Testis (tissue), 2 donors: ENCODE measurements at regions not wholly inside any gene's neighbourhood (a gene's known extent, or its start where the extent isn't known, plus 50 kb on each side); places are given as distances from the start of the nearest gene placed in this dataset.

Experiments used
- DNase-seq: peaks from one replicate; pipeline ENCODE4 v3.0.0-alpha.2; 2019
- H3K27ac ChIP-seq, 2 donors: fragments of 200-600 bp; sonication (generic); one replicate each; pipeline ENCODE4 v1.5.1; 2019
- H3K27me3 ChIP-seq: fragments of 200-600 bp; sonication (generic); one replicate; pipeline ENCODE4 v1.5.1; 2019
- H3K36me3 ChIP-seq: fragments of 200-600 bp; sonication (generic); one replicate; pipeline ENCODE4 v1.5.1; 2017; ENCODE audit warnings: low read depth; ENCODE audit errors: missing control alignments
- H3K4me1 ChIP-seq: fragments of 200-600 bp; sonication (generic); one replicate; pipeline ENCODE4 v1.5.1; 2019
- H3K4me3 ChIP-seq, 2 donors: fragments of 200-600 bp; sonication (generic); one replicate each; pipeline ENCODE4 v1.5.1; 2017 to 2019
- H3K9me3 ChIP-seq: fragments of 200-600 bp; sonication (generic); one replicate; pipeline ENCODE4 v1.5.1; 2017
- CTCF ChIP-seq, 3 experiments: fragments of 450-650 bp in 2 of 3; fragments of 200-600 bp in 1 of 3; sonication (generic) in 1 of 3; IDR thresholded peaks; one replicate each; pipeline ENCODE4 v1.5.1; 2016 to 2019; ENCODE audit warnings: antibody characterized with exemption in 3 of 3, mild to moderate bottlenecking in 2 of 3, moderate library complexity in 1 of 3
- POLR2A ChIP-seq: fragments of 450-650 bp; IDR thresholded peaks from one replicate; pipeline ENCODE4 v1.6.1; 2017; ENCODE audit warnings: antibody characterized with exemption, mild to moderate bottlenecking, moderate library complexity
- WGBS, 2 donors: methylation state at CpG; one replicate each; pipeline ENCODE4 v1.1.5; 2018; 5-methylcytosine and 5-hydroxymethylcytosine counted together
- intact Hi-C: fragments of 100-400 bp; cut with DNase I; formaldehyde crosslinking; loops from one replicate; pipeline ENCODE4 v1.15.1; 2023; ENCODE audit warnings: low total_unique reads

GRCh38 chr16:74033441-74033995 lies 263.1 kb upstream of the PSMD7 start:
- Histone ChIP-seq H3K27ac (no peak overlapping the region), H3K9me3 (no peaks in the 10 kb centered on the region), H3K27me3 (no peaks in the 10 kb centered on the region), H3K4me3 (no peak overlapping the region), H3K36me3 (no peaks in the 10 kb centered on the region), H3K4me1 (no peaks in the 10 kb centered on the region)
- TF ChIP-seq CTCF (IDR thresholded peaks at IDR 0.05) (no peak), POLR2A (no peak)
- DNase-seq = no peak
- 41 to 48% methylated on average over 9 of the region's 9 CpGs for WGBS, 2 donors
- intact Hi-C loops = no loop called here

GRCh38 chr16:74031551-74031950 lies 265.1 kb upstream of the PSMD7 start:
- TF ChIP-seq CTCF (IDR thresholded peaks at IDR 0.05) (no peak), POLR2A (no peak)
- Histone ChIP-seq H3K36me3 (no peaks in the 10 kb centered on the region), H3K4me3 (no peak overlapping the region), H3K27me3 (no peaks in the 10 kb centered on the region), H3K9me3 (no peaks in the 10 kb centered on the region), H3K4me1 (no peaks in the 10 kb centered on the region), H3K27ac (no peak overlapping the region)
- no peak for DNase-seq
- intact Hi-C loops = no loop called here
- WGBS, 2 donors = 83 to 87% methylated on average over 4 of the region's 4 CpGs

GRCh38 chr16:74030000-74030706 lies 266.5 kb upstream of the PSMD7 start:
- Histone ChIP-seq H3K27ac (no peak overlapping the region), H3K4me3 (no peak overlapping the region), H3K9me3 (no peaks in the 10 kb centered on the region), H3K27me3 (no peaks in the 10 kb centered on the region), H3K4me1 (no peaks in the 10 kb centered on the region), H3K36me3 (no peaks in the 10 kb centered on the region)
- TF ChIP-seq CTCF (IDR thresholded peaks at IDR 0.05) (no peak), POLR2A (no peak)
- 61 to 66% methylated on average over 10 of the region's 10 CpGs for WGBS, 2 donors
- DNase-seq = no peak
- intact Hi-C loops = no loop called here

- no peaks in the 10 kb centered on the region for H3K36me3 ChIP-seq
- H3K4me3 ChIP-seq = no peak overlapping the region
- no peaks in the 10 kb centered on the region for H3K4me1 ChIP-seq
- whole genome bisulfite sequencing, 2 donors = 72 to 76% methylated on average over 9 of the region's 9 CpGs
- no peak for TF ChIP-seq POLR2A
- no peak for TF ChIP-seq CTCF (IDR thresholded peaks at IDR 0.05)
- no peaks in the 10 kb centered on the region for H3K27me3 ChIP-seq
- H3K9me3 ChIP-seq = no peaks in the 10 kb centered on the region
- no peak overlapping the region for H3K27ac ChIP-seq
- intact Hi-C loops = no loop called here
- DNase-seq = no peak
These were observed 267.4 kb upstream of the PSMD7 start for GRCh38 chr16:74029115-74029792.
